Liver (tissue), 3 donors: ENCODE measurements at regions not wholly inside any gene's neighbourhood (a gene's known extent, or its start where the extent isn't known, plus 50 kb on each side); places are given as distances from the start of the nearest gene placed in this dataset.

ENCODE experiments used
- EGR1 ChIP-seq, 2 donors: IDR thresholded peaks; 2 replicates each; pipeline ENCODE4 v1.6.1; 2016 to 2018; ENCODE audit warnings: antibody characterized with exemption in 2 of 2, low read depth in 2 of 2
- JUND ChIP-seq, 2 donors: IDR thresholded peaks; 2 replicates each; pipeline ENCODE4 v1.6.1; 2016; ENCODE audit warnings: antibody characterized with exemption in 2 of 2
- TF ChIP-seq, protein P1 (sequence below): fragments of 150-350 bp; IDR thresholded peaks from 2 replicates; pipeline ENCODE4 v1.5.1; 2017; ENCODE audit warnings: improper control_type of control experiment, low read depth, low read length; ENCODE audit not compliant: missing input control
- donor health status: healthy.
- donor health status: healthy.

DNA sequence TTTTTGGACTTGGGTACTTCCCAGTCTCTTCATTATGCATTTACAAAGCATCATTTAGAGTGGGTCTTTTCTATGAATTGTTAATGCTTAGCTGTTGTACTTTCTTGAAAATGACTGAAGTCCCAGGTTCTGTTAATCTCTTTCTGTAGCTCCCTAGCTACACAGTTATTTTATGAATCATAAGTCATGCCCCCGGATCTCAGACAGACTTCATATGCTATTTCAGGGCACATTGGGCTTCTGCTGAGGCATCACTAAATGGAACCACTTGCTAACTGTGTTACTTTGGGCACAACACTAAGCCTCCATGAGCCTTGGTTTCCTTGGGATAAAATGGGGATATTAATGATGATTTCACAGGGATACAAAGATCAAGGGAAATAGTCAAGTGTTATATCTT, 55.5 kb upstream of the RBM15 start:
- TF ChIP-seq, protein P1, sequence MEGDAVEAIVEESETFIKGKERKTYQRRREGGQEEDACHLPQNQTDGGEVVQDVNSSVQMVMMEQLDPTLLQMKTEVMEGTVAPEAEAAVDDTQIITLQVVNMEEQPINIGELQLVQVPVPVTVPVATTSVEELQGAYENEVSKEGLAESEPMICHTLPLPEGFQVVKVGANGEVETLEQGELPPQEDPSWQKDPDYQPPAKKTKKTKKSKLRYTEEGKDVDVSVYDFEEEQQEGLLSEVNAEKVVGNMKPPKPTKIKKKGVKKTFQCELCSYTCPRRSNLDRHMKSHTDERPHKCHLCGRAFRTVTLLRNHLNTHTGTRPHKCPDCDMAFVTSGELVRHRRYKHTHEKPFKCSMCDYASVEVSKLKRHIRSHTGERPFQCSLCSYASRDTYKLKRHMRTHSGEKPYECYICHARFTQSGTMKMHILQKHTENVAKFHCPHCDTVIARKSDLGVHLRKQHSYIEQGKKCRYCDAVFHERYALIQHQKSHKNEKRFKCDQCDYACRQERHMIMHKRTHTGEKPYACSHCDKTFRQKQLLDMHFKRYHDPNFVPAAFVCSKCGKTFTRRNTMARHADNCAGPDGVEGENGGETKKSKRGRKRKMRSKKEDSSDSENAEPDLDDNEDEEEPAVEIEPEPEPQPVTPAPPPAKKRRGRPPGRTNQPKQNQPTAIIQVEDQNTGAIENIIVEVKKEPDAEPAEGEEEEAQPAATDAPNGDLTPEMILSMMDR, result no peak
- TF ChIP-seq EGR1 (IDR thresholded peaks at IDR 0.05; ENCODE audit: low read depth in 2 of 2) (no peak), JUND (IDR thresholded peaks at IDR 0.05) (no peak)
